ENCODE measurements at regions not wholly inside any gene's neighbourhood (a gene's known extent, or its start where the extent isn't known, plus 50 kb on each side); places are given as distances from the start of the nearest gene placed in this dataset.

DNA sequence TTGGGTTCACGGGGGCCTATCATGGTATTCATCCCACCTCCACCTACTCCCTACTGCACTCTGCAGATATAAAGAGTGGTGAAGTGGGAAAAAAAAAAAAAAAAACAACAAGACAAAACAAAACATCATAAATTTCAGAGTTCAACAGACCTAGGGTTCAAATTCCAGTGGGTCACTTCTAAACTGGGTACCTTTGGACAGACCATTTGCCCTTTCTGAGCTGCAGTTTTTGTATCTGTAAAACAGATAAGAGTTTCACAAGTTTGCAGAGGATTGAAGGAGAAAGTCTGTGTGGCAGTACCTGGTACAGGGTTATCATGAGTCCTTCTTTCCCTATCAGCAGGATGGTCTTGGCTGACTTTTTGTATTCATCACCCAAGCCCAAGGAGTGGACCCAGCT, 211.2 kb upstream of the EEA1 start:
- TF ChIP-seq POLR2A (IDR thresholded peaks at IDR 0.05; ENCODE audit: low read depth, low read length) (no peak), CEBPB (IDR thresholded peaks at IDR 0.05; ENCODE audit: low read depth, low read length) (no peak), RAD21 (IDR thresholded peaks at IDR 0.05; ENCODE audit: low read length) (no peak), FOS (IDR thresholded peaks at IDR 0.05; ENCODE audit: low read depth, low read length) (no peak), BHLHE40 (IDR thresholded peaks at IDR 0.05; ENCODE audit: low read depth, low read length) (no peak)
- TF ChIP-seq, protein P1, sequence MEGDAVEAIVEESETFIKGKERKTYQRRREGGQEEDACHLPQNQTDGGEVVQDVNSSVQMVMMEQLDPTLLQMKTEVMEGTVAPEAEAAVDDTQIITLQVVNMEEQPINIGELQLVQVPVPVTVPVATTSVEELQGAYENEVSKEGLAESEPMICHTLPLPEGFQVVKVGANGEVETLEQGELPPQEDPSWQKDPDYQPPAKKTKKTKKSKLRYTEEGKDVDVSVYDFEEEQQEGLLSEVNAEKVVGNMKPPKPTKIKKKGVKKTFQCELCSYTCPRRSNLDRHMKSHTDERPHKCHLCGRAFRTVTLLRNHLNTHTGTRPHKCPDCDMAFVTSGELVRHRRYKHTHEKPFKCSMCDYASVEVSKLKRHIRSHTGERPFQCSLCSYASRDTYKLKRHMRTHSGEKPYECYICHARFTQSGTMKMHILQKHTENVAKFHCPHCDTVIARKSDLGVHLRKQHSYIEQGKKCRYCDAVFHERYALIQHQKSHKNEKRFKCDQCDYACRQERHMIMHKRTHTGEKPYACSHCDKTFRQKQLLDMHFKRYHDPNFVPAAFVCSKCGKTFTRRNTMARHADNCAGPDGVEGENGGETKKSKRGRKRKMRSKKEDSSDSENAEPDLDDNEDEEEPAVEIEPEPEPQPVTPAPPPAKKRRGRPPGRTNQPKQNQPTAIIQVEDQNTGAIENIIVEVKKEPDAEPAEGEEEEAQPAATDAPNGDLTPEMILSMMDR (conservative IDR thresholded peaks at IDR 0.05; ENCODE audit: low read depth, low read length): no peak
- TF ChIP-seq, protein P2, sequence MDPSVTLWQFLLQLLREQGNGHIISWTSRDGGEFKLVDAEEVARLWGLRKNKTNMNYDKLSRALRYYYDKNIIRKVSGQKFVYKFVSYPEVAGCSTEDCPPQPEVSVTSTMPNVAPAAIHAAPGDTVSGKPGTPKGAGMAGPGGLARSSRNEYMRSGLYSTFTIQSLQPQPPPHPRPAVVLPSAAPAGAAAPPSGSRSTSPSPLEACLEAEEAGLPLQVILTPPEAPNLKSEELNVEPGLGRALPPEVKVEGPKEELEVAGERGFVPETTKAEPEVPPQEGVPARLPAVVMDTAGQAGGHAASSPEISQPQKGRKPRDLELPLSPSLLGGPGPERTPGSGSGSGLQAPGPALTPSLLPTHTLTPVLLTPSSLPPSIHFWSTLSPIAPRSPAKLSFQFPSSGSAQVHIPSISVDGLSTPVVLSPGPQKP (IDR thresholded peaks at IDR 0.05; ENCODE audit: borderline replicate concordance, low read depth, low read length): no peak

Measured in IMR-90 (cell line).